IPS-NIHi7 (cell line): ENCODE measurements at regions not wholly inside any gene's neighbourhood (a gene's known extent, or its start where the extent isn't known, plus 50 kb on each side); places are given as distances from the start of the nearest gene placed in this dataset.

ENCODE experiments used
- DNase-seq: peaks from one replicate; pipeline ENCODE4 v3.0.0; 2012; ENCODE audit warnings: mixed read lengths; ENCODE audit errors: extremely low spot score

DNA sequence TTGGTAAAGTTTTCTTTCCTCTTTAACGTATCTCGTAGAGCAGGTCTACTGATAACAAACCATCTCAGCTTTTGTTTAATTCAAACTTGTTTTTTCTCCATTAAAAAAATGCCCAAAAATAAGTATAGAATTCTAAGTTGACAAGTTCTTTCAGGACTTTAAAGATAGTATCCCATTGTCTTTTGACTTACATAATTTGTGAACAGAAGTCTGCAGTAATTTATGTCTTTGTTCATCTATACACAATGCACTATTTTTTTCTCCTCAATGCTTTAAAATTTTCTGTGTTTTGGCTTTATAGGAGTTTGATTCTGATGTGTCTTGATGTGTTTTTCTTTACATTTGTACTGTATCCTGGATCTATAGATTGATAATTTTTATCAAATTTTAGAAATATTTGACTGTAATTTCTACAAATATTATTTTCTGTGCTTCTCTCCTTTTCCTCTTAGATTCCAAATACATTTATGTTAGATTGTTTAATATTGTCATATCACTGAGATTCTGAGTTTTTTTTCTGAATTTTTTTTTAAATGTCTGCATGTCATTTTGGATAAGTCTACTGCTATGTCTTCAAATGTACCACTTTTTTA, 143.3 kb downstream of the FTCDNL1 start:
- no peak for DNase-seq

DNA sequence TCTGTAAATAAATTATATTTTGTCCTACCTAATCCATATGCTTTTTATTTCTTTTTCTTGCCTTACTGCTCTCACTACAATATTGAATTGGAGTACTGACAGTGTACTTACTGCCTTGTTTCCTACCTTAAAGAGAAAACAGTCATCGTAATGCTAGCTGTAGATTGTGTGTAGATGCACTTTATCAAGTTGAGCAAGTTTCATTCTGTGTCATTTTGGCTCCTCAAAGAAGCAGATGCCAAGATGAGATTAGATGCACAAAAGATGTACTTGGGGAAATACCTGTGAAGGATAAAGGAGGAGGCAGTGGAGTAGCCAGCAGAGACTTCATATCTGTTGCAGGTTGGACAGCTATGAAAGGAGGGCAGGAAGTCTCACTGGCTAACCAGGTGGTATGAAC, 145.5 kb downstream of the FTCDNL1 start:
- DNase-seq: no peak

DNA sequence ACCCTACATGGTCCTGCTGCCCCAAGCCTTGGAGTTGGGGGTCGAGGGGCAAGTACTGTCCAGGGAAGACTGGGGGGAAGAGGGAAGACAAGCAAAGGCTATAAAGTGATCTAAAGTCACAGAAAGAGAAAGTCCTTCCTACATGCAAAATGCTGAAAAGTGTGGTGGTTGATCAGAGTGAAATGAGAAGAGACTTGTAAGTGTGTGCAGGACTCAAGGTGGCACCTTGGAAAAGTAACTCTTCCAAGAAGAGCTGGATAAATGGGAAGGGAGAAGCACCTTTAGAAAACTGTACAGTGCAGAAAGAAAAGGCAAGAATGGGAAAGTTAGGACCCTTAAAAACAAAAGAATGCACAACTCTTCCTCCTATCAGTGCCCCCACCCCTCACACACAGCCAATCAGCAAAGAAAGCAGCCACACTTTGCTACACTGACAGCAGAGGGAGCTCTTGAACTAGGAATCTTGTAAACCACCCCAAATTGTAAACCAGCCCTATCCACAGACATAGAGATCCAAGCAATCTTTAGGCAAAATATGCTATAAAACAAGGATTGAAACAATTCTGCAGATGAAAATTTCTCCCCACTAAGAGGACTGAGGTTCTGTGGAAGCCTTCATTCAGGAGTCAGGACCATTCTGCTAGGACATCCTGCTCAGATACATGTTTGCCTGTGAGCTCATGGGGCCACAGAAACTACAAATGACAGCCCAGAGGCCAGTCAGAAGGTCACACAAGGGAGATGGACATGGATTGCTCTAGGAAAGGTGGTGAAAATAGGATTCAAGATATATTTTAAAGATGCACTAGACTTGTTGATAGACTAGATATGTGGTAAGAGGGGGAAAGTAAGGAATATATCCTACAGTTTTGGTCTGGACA, 146.4 kb downstream of the FTCDNL1 start:
- DNase-seq: peak; percentile 79

DNA sequence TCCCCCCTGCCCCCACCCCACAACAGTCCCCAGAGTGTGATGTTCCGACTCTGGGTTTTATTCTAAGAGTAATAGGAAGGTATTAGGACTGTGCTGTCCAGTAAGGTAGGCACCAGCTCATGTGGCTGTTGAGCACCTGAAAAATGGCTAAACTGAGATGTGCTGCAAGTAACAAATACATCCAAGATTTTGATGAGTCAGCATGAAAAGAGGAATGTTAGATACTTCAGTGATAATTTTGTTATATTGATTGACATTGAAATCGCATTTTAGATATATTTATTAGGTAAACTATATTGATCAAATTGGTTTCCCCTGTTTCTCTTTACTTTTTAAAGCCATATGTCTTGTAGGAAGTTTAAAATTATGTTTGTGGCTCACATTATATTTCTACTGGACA, 147.8 kb downstream of the FTCDNL1 start:
- DNase-seq: no peak

DNA sequence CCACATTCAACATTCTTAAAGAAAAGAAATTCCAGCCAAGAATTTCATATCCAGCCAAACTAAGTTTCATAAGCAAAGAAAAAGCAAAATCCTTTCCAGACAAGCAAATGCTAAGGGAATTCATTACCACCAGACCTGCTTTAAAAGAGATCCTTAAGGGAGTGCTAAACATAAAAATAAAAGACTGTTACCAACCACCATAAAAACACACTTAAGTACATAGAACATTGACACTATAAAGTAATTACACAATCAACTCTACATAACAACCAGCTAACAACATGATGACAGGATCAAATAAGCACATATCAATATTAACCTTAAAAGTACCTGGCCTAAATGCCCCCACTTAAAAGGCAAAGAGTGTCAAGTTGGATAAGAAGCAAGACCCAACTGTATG, 153.5 kb downstream of the FTCDNL1 start:
- no peak for DNase-seq

DNA sequence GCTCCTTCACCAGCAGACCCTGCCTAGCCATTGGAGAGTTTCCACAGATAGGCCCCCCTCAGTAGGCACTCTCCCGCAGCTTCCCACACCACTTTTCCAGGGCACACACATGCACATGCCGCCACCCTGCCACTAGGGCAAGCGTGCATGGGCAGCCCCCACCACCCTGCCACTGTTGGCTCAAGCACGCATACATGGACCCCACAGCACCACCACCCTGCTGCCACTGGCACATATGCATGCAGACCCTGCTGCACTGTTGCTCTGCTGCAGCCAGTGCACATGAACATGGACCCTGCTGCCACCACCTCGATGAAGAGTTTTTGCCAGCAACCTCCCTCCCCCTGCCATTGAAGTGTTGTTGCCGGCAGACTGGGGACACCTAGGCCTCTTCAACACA, 154.9 kb downstream of the FTCDNL1 start:
- no peak for DNase-seq

DNA sequence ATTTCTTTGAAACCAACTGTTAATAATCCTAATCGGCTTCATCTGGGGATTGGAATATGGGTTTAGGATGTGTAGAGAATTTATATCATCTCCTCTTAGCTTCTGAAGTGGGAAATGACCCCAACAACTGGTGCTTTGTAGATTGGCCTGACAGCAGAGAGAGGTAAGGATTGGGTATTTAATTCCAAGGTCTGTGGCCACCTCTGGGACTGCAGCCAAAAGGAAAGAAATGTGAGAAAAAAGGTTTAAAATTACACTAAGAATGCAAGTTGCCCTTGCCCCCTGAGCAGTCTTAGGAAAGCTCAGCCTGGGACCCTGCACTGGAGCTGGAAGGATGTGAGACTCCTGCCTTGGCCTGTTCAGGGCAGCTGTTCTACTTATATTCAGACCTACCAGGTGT, 157.1 kb downstream of the FTCDNL1 start:
- peak; percentile 16 for DNase-seq

DNA sequence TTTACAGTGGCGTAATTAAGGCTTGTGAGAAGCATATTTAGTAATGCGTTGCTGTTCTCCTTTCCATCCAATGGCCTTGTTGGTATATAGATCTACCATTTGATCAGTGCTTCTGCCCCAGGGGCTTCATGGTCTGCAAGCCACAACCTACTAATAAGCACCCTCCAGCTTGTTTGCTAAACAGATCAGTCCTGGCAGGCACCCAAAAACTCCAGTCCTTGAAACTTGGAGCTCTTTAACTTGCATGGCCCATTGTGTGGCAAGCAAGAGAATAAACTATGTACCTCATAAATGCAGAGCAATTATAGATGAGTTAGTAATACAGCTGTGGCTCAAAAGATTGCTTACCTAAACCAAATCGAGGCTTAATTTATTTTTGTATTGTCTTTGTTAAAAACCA, 158.5 kb downstream of the FTCDNL1 start:
- no peak for DNase-seq

DNA sequence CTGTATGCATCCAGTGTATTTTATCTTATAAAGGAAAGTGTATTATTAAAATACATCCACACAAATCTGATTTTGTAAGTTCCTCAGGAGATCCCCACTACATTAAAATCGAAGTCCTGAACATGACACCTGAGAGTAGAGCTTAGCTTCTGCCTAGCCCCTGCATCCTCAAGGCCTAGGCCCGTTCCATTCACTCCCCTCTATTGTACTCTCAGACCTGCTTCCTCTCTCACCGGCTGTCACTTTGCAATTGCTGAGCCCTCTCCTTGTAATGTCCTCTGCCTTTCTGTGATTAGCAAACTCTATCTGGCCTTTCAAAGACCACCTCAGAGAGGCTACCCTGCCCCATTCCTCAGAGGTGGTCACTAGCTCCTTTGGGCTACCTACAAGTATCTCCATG, 160.8 kb downstream of the FTCDNL1 start:
- no peak for DNase-seq

DNA sequence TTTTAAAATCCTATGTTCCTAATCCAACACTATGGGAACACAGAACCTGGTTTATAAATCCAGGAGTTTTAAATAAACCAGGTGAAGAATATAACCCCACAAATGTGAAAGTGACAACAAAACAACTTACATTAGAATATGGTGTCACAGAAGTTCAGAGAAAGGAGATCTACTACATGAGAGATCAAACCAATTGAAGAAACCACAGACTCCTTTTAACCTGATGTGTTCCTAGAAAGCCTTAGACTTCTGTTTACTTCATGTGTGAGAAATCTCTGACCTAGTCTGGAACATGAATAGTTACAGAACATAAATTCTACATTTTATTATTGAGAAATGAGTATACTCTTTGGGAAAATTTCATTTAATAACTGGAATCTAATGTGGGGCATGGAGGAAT, 165.3 kb downstream of the FTCDNL1 start:
- no peak for DNase-seq

DNA sequence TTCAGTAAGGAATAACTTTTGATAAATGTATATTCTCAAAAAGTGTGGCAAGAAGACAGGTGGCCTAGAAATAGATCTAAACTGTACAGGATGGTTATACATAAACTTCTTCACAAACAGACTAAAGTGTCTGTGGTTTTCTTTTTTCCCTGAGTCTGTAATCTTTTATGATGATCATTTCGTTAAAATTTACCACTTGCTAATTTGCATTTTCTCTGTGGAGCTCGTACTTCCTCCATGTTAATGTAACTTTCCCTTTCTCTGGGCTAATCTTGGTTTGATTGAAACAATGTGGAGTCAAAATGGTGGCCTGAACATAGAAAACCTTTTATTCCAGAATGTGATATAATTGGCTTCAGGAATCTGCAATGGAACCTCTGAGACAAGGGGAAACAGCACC, 166.2 kb downstream of the FTCDNL1 start:
- DNase-seq: no peak

DNA sequence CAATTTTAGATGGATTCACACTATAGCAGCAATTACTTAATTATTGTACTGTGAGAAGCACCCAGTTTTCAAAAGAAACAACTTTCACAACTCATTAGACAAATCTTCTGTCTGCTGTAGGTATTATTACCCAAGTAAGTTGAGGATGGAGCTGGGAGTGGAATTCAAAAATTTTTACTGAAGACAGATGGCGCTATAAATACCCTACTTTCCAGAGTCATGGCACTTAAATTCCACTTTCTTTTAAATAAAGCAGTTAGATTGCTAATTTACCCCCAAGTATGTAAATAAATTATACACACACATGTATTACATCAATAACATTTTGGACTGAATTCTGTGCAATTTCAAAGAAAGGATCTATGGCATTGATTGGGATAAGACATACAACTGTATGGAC, 166.8 kb downstream of the FTCDNL1 start:
- no peak for DNase-seq

DNA sequence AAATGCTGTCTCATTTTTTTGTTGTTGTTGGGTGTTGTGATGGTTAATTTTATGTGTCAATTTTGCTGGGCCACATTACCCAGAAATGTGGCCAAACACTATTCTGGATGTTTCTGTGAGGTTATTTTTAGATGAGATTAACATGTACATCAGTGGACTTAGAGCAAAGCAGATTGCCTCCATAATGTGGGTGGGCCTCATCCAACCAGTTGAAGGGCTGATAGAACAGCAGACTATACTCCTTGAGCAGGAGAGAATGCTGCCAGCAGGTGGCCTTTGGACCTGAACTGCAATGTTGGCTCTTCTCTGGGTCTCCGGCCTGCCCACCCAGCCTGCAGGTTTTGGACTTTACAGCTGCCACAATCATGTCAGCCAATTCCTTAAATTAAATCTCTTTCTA, 169.0 kb downstream of the FTCDNL1 start:
- DNase-seq: no peak

DNA sequence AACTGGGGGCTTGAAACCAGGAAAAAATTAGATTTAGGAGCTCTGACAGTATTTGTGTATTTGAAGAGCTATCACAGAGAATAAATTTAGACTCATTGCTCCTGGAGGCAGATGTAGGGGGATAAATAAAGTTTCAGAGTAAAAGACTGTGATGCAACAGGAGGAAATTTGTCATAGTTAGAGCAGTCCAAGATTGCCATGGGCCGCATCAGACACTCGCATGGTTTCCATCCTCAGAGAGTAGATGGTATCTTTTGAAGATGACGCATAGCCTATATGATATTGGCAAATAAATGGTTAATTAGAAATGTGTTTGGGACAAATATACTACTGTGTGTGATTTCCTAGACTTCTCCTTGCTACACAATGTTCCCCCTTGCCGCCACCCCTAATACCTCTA, 170.5 kb downstream of the FTCDNL1 start:
- DNase-seq: no peak

DNA sequence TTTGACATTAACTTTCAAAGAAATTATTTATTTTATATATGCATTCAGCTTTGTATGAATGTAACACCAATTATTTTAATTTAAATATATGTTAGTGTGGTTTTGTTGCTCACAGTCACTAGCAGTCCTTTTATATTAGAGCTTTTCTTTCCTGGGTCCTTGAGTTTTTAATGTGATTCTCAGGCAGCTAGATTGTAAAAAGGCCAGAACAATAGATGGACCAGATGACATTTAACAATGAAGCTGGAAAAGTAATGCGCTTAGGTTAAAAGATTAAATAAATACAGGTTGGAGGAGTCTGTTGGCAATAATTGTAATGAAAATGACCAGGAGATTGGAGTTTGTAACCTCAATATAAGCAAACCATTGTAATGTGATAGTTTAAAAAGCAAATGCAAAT, 171.1 kb downstream of the FTCDNL1 start:
- no peak for DNase-seq

DNA sequence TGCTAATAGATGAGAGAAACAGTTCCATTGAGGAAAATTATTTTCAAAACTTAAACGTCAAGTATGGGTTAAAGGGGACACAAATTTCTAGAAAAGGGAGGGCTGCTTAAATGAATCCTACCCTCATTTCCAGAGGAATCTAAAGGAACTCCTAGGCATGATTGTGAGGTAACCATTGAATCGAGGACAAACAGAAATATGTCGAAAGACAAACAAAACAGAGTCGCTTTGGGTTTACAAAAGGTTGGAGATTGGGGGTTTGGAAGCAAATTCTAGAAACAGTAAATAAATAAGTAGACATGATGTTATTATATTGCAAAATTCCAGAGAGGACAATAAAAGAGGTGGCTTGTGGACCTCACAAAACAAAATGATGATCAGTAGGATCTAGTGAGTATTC, 173.1 kb downstream of the FTCDNL1 start:
- DNase-seq: no peak

DNA sequence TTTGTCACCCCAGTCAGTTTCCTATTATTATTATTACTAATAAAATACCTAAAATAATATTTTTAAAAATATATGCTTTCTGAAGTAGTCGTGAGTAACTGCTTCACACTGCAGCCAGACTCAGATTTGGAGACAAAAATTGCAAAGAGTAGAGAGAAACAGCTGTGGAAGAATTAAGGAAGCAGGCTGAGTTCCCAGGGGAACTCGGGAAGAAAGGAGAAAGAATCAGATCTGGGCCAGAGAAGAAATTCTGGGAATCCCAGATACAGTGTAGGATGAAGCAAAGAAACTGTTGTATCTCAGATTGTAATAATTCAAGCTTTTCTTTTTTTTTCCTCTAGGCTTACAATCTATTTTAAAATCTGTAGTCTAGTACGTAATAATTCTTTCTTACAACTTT, 182.3 kb downstream of the FTCDNL1 start:
- DNase-seq: no peak

DNA sequence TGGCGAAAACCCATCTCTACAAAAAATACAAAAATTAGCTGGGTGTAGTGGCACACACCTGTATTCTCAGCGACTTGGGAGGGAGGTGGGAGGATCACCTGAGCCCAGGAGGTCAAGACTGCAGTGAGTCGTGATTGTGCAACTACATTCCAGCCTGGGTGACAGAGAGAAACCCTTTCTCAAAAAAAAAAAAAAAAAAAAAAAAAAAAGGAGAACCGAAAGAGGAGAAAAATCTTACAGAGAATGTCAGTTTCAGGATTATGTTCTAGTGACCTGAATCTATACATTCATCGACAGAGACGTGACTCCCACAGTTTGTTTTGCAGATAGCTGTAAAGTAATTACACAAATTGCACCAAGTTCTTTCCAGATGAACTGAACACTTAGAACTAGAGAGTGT, 187.8 kb downstream of the FTCDNL1 start:
- no peak for DNase-seq

DNA sequence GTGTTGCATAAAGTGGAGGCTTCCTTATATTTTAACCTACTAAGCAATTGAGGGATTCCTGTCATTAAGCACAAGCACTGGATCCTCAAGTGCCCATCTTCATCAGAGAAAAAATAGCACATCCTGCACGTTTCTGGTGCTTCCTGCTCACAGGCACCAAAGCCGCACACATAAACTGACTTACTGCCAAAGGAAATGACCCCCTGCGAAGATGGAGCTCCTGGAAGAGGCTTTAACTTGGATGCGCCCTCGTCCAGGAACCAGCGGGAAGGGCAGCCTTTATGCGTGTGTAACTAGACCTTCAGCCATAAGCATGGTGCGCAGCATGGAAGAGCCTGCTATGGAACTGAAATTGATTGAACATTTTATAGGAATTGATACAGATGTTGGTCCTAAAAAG, 188.7 kb downstream of the FTCDNL1 start:
- DNase-seq: no peak

DNA sequence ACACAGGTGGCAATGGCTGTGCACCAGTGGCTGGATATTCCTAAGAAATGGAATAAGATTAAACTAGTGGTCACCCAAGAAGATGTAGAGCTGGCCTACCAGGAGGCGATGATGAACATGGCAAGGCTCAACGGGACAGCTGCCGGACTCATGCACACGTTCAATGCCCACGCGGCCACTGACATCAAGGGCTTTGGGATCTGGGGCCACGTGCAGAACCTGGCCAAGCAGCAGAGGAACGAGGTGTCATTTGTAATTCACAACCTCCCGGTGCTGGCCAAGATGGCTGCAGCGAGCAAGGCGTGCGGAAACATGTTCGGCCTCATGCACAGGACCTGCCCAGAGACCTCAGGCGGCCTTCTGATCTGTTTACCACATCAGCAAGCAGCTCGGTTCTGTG, 190.8 kb downstream of the FTCDNL1 start:
- DNase-seq: no peak

DNA sequence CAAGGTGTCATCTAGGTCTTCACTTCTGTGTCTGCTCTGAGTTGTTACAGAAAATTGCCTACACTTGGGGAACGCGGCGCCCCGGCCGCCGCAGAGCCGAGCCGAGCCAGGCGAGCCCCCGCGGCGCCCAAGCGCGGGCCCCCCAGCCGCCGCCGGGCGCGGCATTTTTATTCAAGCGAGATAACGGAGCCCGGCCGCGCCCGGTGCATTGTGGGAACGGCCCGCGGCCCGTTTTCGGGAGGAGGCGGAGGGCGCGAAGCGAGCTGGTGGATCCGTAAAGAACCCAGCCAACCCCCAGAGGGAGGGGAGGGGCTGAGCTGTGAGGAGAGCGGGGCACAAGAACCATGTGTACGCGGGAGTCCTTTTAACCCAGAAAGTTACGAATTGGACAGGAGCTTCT, 191.8 kb downstream of the FTCDNL1 start:
- DNase-seq: peak; percentile 75

DNA sequence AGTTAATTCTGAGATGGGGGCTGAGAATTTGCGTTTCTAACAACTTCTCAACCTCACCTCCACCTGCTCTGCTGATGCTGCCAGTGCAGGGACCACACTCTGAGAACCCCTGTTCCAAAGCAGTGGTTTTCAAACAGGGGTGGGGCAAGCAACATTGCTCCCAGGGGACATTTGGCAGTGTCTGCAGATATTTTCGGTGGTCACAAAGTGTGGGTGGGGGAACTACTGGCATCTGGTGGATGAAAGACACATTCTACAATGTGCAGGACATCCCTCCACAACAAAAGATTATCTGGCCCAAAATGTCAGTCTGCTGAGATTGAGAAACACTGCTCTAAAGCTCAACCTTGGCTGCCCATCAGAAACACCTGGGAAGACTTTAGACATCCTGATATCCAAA, 188.7 kb upstream of the SATB2 start:
- no peak for DNase-seq

DNA sequence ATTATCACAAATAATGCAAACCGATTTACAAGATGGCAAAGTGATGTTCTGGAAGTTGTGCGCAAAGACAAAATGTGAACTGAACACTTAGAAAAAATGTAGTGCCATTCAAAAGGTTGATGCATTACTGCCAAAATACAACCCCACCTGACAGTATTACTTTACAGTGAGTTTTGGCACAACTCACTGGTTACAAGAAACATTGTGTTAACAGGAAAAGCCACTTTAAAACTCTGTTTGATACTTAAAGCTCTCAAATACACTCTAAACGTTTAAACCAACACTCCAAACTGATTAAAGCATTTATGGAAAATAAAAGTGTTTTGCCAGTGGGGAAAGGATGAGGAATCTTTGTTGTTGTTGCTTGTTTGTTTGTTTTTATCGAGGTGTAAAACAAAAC, 173.4 kb upstream of the SATB2 start:
- DNase-seq: no peak

DNA sequence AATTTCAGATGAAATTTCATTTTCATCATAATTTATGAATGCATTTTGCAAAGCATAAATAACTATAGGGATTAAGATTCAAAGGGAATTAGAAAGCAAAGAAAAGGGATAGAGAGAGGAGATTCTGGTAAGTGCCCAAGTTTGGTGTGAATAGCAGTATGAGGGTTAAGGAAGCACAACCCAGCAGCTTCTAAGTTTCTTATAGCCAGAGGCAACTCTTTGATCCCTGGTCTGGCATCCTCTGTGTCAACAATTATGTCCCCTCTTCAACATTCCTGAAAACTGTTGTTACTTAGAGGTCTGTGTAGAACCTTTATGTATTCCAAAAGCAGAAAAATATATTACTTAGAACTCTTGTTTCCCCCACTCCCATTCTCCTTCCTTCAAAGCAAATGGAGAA, 171.6 kb upstream of the SATB2 start:
- DNase-seq: no peak
